Keratinocyte (primary cell): ENCODE measurements at regions not wholly inside any gene's neighbourhood (a gene's known extent, or its start where the extent isn't known, plus 50 kb on each side); places are given as distances from the start of the nearest gene placed in this dataset.

Experiments
- DNase-seq: peaks from one replicate; pipeline ENCODE4 v3.0.0-alpha.2; 2011; ENCODE audit warnings: low read depth, missing footprints, low spot score
- FAIRE-seq: peaks from 2 replicates; lab custom pipeline; 2011; peaks lifted over from hg19 to GRCh38; lab: Jason Lieb, UNC
- H2AFZ ChIP-seq: 2 replicates; pipeline ENCODE4 v1.6.0; 2012; ENCODE audit warnings: low read length, control low read depth, inconsistent platforms; ENCODE audit not compliant: control insufficient read depth
- H3K27ac ChIP-seq: 2 replicates; pipeline ENCODE4 v1.5.1; 2011; ENCODE audit warnings: low read length; ENCODE audit not compliant: control insufficient read depth, insufficient read depth
- H3K27me3 ChIP-seq: 3 replicates; pipeline ENCODE4 v1.6.0; 2011; ENCODE audit warnings: low read length; ENCODE audit not compliant: control insufficient read depth, insufficient read depth; ENCODE audit errors: extremely low read depth
- H3K36me3 ChIP-seq, 2 experiments: 2 replicates in 1 of 2; 3 replicates in 1 of 2; pipeline ENCODE4 v1.5.1; 2011; ENCODE audit warnings: low read length in 2 of 2, mild to moderate bottlenecking in 1 of 2; ENCODE audit not compliant: control insufficient read depth in 2 of 2, insufficient read depth in 2 of 2; ENCODE audit errors: extremely low read depth in 1 of 2
- H3K4me1 ChIP-seq: 3 replicates; pipeline ENCODE4 v1.5.1; 2011; ENCODE audit warnings: low read length; ENCODE audit not compliant: control insufficient read depth, insufficient read depth; ENCODE audit errors: extremely low read depth
- H3K4me2 ChIP-seq: 3 replicates; pipeline ENCODE4 v1.6.0; 2011; ENCODE audit warnings: low read depth, low read length; ENCODE audit not compliant: control insufficient read depth, insufficient read depth; ENCODE audit errors: extremely low read depth
- H3K4me3 ChIP-seq, 3 experiments: fragments of 200-600 bp in 1 of 3; sonication (generic) in 1 of 3; 2 replicates in 2 of 3; 3 replicates in 1 of 3; pipeline ENCODE4 v1.5.1; 2011 to 2016; ENCODE audit warnings: low read length in 3 of 3, mild to moderate bottlenecking in 3 of 3, control low read depth in 2 of 3, inconsistent platforms in 1 of 3, low read depth in 1 of 3, mixed read lengths in 1 of 3, mixed run types in 1 of 3, moderate library complexity in 1 of 3; ENCODE audit not compliant: control insufficient read depth in 2 of 3, insufficient read depth in 2 of 3; ENCODE audit errors: extremely low read depth in 1 of 3
- H3K79me2 ChIP-seq: 2 replicates; pipeline ENCODE4 v1.6.0; 2012; ENCODE audit warnings: low read length; ENCODE audit not compliant: control insufficient read depth, insufficient read depth
- H3K9ac ChIP-seq: 3 replicates; pipeline ENCODE4 v1.6.0; 2011; ENCODE audit warnings: low read length; ENCODE audit not compliant: control insufficient read depth, insufficient read depth; ENCODE audit errors: extremely low read depth
- H3K9me1 ChIP-seq: 3 replicates; pipeline ENCODE4 v1.6.0; 2011; ENCODE audit warnings: low read length; ENCODE audit not compliant: control insufficient read depth, insufficient read depth; ENCODE audit errors: extremely low read depth
- H3K9me3 ChIP-seq: 2 replicates; pipeline ENCODE4 v1.5.1; 2012; ENCODE audit warnings: low read depth, low read length; ENCODE audit not compliant: control insufficient read depth
- H4K20me1 ChIP-seq: 3 replicates; pipeline ENCODE4 v1.6.0; 2011; ENCODE audit warnings: low read length; ENCODE audit not compliant: control insufficient read depth, insufficient read depth; ENCODE audit errors: extremely low read depth
- CTCF ChIP-seq, 3 experiments: IDR thresholded peaks in 1 of 3; conservative IDR thresholded peaks in 1 of 3; optimal IDR thresholded peaks in 1 of 3; 2 replicates in 2 of 3; 3 replicates in 1 of 3; pipeline versions ENCODE3 to v1.5.1; 2011; ENCODE audit warnings: low read length in 3 of 3, mild to moderate bottlenecking in 3 of 3, moderate library complexity in 2 of 3, control low read depth in 1 of 3, inconsistent platforms in 1 of 3; ENCODE audit not compliant: insufficient read depth in 2 of 3; ENCODE audit errors: extremely low read depth in 1 of 3
- EZH2 ChIP-seq: IDR thresholded peaks from one replicate; pipeline ENCODE4 v1.6.1; 2012; ENCODE audit warnings: inconsistent platforms, mild to moderate bottlenecking, low read length, moderate library complexity
- dilution Hi-C: fragments of 300-500 bp; cut with MboI; formaldehyde crosslinking; loops from one replicate; pipeline ENCODE4 v1.7.0; 2020; ENCODE audit warnings: low sequenced_read_pairs; ENCODE audit not compliant: extremely low pct_ligation_motif_present

GRCh38 chr1:194568610-194569009 is 1382.2 kb upstream of the B3GALT2 start:
- no peak overlapping the region for H2AFZ ChIP-seq
- no peak overlapping the region for H3K4me2 ChIP-seq
- no peaks in the 10 kb centered on the region for H3K9me3 ChIP-seq
- no peaks in the 10 kb centered on the region for H3K9me1 ChIP-seq
- H3K79me2 ChIP-seq: no peaks in the 10 kb centered on the region
- TF ChIP-seq EZH2 (no peak), CTCF (optimal IDR thresholded peaks at IDR 0.05 in 1 of 3, IDR thresholded peaks at IDR 0.05 in 1 of 3, conservative IDR thresholded peaks at IDR 0.05 in 1 of 3; ENCODE audit: extremely low read depth in 1 of 3, insufficient read depth in 2 of 3, low read length in 3 of 3) (no peak)
- H3K36me3 ChIP-seq: no peaks in the 10 kb centered on the region
- no peak overlapping the region for H3K4me3 ChIP-seq
- no peaks in the 10 kb centered on the region for H3K27me3 ChIP-seq
- H4K20me1 ChIP-seq: no peaks in the 10 kb centered on the region
- no peak overlapping the region for H3K27ac ChIP-seq
- dilution Hi-C loops: no loop called here
- FAIRE-seq: no peak
- DNase-seq: no peak
- no peak overlapping the region for H3K9ac ChIP-seq
- no peaks in the 10 kb centered on the region for H3K4me1 ChIP-seq

DNA sequence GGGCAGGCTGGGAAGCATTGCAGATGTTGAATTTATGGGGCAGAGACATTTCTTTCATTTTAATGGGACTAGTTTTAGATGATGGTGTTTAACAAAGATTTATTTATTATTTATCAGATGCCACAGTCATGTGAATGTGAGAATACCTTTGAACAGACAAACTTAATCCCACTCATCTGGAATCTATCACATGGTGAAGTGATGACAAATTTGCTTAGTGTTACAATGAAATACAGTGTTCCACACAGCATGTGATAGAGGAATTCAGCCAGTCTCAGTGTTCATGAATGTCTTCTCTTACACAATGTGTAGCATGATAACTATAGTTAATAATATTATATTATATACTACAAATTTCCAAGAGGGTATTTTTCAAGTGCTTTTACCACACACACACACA is 1361.7 kb upstream of the B3GALT2 start:
- no peak for FAIRE-seq
- H3K79me2 ChIP-seq: no peaks in the 10 kb centered on the region

More for the DNA sequence above, 1361.7 kb upstream of the B3GALT2 start:
- Histone ChIP-seq H3K27me3 (no peaks in the 10 kb centered on the region), H3K9me3 (no peaks in the 10 kb centered on the region), H3K27ac (no peak overlapping the region), H3K9me1 (no peaks in the 10 kb centered on the region), H3K4me1 (no peaks in the 10 kb centered on the region), H3K4me3 (no peak overlapping the region), H2AFZ (no peak overlapping the region), H3K9ac (no peak overlapping the region), H3K4me2 (no peak overlapping the region), H4K20me1 (no peaks in the 10 kb centered on the region), H3K36me3 (no peaks in the 10 kb centered on the region)
- DNase-seq: no peak
- dilution Hi-C loops: no loop called here
- TF ChIP-seq EZH2 (no peak), CTCF (optimal IDR thresholded peaks at IDR 0.05 in 1 of 3, IDR thresholded peaks at IDR 0.05 in 1 of 3, conservative IDR thresholded peaks at IDR 0.05 in 1 of 3; ENCODE audit: extremely low read depth in 1 of 3, insufficient read depth in 2 of 3, low read length in 3 of 3) (no peak)
